Hepatocyte (in vitro differentiated cells): ENCODE measurements at regions not wholly inside any gene's neighbourhood (a gene's known extent, or its start where the extent isn't known, plus 50 kb on each side); places are given as distances from the start of the nearest gene placed in this dataset.
"Not testable (repeated sequence)": the region's sequence is repeated elsewhere in the genome, so short reads cannot be mapped to it uniquely, and the experiment has no call there.

Source experiments
- DNase-seq: peaks from one replicate; pipeline ENCODE4 v3.0.0-alpha.2; 2016; ENCODE audit warnings: low spot score
- H2AFZ ChIP-seq: fragments of 200-600 bp; sonication (generic); 2 replicates; pipeline ENCODE4 v1.6.0; 2016; ENCODE audit warnings: antibody characterized with exemption, mild to moderate bottlenecking
- H3K27ac ChIP-seq: fragments of 200-600 bp; sonication (generic); 2 replicates; pipeline ENCODE4 v1.5.1; 2016; ENCODE audit warnings: mild to moderate bottlenecking
- H3K27me3 ChIP-seq: fragments of 200-600 bp; sonication (generic); 2 replicates; pipeline ENCODE4 v1.6.1; 2016
- H3K36me3 ChIP-seq: fragments of 200-600 bp; sonication (generic); replicated peaks from 2 replicates; pipeline ENCODE4 v1.5.1; 2016; ENCODE audit warnings: low read depth; ENCODE audit not compliant: insufficient read depth
- H3K4me1 ChIP-seq: fragments of 200-600 bp; sonication (generic); 2 replicates; pipeline ENCODE4 v1.5.1; 2016; ENCODE audit warnings: mild to moderate bottlenecking, moderate library complexity; ENCODE audit not compliant: insufficient read depth
- H3K4me2 ChIP-seq: fragments of 200-600 bp; sonication (generic); 2 replicates; pipeline ENCODE4 v1.6.0; 2016
- H3K4me3 ChIP-seq: fragments of 200-600 bp; sonication (generic); 2 replicates; pipeline ENCODE4 v1.5.1; 2016; ENCODE audit warnings: mild to moderate bottlenecking
- H3K79me2 ChIP-seq: fragments of 200-600 bp; sonication (generic); 2 replicates; pipeline ENCODE4 v1.6.0; 2017; ENCODE audit warnings: mild to moderate bottlenecking
- H3K9me2 ChIP-seq: fragments of 200-600 bp; sonication (generic); replicated peaks from 2 replicates; pipeline ENCODE4 v1.6.0; 2017; ENCODE audit warnings: mild to moderate bottlenecking; ENCODE audit not compliant: insufficient read depth
- H3K9me3 ChIP-seq: fragments of 200-600 bp; sonication (generic); 2 replicates; pipeline ENCODE4 v1.5.1; 2016; ENCODE audit warnings: low read depth, mild to moderate bottlenecking
- H4K20me1 ChIP-seq: fragments of 200-600 bp; sonication (generic); 2 replicates; pipeline ENCODE4 v1.6.0; 2016; ENCODE audit warnings: mild to moderate bottlenecking; ENCODE audit not compliant: insufficient read depth, poor library complexity, severe bottlenecking
- EZH2 ChIP-seq: fragments of 200-600 bp; sonication (generic); IDR thresholded peaks from 2 replicates; pipeline ENCODE4 v1.6.1; 2016; ENCODE audit warnings: antibody characterized with exemption, mild to moderate bottlenecking, borderline replicate concordance
- EZH2phosphoT487 ChIP-seq: fragments of 200-600 bp; sonication (generic); IDR thresholded peaks from one replicate; pipeline ENCODE4 v1.6.1; 2018; ENCODE audit warnings: antibody characterized with exemption, mild to moderate bottlenecking, low read depth, moderate library complexity; ENCODE audit not compliant: unreplicated experiment, severe bottlenecking
- WGBS: methylation state at CpG from one replicate; pipeline ENCODE4 v1.1.6; 2016; ENCODE audit warnings: low lambda C conversion rate; ENCODE audit errors: missing lambda C conversion rate; 5-methylcytosine and 5-hydroxymethylcytosine counted together
- TF ChIP-seq, protein P1 (sequence below): fragments of 200-600 bp; sonication (generic); IDR thresholded peaks from 2 replicates; pipeline ENCODE4 v1.5.1; 2016; ENCODE audit warnings: antibody characterized with exemption, mild to moderate bottlenecking; ENCODE audit not compliant: poor library complexity

- Histone ChIP-seq H3K27ac (no peak overlapping the region), H2AFZ (no peak overlapping the region), H3K9me3 (no peaks in the 10 kb centered on the region), H3K79me2 (no peaks in the 10 kb centered on the region), H3K4me3 (no peak overlapping the region), H3K4me1 (no peaks in the 10 kb centered on the region), H3K9me2 (no peaks in the 10 kb centered on the region), H3K4me2 (no peak overlapping the region), H4K20me1 (no peaks in the 10 kb centered on the region), H3K27me3 (no peaks in the 10 kb centered on the region), H3K36me3 (no peaks in the 10 kb centered on the region)
- no peak for DNase-seq
- TF ChIP-seq EZH2phosphoT487 (no peak), EZH2 (no peak)
- TF ChIP-seq, protein P1, sequence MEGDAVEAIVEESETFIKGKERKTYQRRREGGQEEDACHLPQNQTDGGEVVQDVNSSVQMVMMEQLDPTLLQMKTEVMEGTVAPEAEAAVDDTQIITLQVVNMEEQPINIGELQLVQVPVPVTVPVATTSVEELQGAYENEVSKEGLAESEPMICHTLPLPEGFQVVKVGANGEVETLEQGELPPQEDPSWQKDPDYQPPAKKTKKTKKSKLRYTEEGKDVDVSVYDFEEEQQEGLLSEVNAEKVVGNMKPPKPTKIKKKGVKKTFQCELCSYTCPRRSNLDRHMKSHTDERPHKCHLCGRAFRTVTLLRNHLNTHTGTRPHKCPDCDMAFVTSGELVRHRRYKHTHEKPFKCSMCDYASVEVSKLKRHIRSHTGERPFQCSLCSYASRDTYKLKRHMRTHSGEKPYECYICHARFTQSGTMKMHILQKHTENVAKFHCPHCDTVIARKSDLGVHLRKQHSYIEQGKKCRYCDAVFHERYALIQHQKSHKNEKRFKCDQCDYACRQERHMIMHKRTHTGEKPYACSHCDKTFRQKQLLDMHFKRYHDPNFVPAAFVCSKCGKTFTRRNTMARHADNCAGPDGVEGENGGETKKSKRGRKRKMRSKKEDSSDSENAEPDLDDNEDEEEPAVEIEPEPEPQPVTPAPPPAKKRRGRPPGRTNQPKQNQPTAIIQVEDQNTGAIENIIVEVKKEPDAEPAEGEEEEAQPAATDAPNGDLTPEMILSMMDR: no peak
- WGBS: 59% methylated on average over 4 of the region's 4 CpGs
These were observed 414.1 kb upstream of the FKBP1C start for GRCh38 chr6:62797190-62797589.

DNA sequence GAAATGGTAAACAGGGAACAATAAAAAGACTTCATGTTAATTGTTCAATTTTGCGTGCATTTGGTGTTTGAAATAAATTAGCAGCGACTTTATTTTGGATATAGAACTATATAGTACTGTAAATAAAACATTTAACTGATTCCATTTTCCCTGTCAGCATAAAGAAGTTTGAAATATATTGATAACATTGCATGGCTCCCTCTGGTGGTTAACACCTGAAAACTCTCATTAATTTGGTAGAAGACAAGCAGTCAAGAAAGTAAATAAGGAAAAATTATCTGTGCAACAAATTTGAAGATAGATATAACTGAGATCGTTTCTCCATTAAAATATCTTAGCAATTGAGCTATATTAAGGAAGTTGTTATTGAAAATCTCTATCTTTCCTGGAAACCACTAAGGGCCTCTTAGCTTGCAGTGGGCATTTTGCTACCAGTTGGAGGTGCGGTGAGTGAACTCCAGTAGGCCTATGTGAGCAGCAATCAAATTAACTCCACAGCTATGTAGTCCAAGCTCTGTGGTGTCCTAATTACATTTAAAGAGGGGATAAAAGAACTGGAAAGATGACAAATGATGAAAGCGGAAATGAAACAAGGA, 435.7 kb upstream of the FKBP1C start:
- Histone ChIP-seq H3K27ac (no peak overlapping the region), H3K27me3 (no peaks in the 10 kb centered on the region), H4K20me1 (no peaks in the 10 kb centered on the region), H3K79me2 (no peaks in the 10 kb centered on the region), H3K4me2 (no peak overlapping the region), H3K4me3 (no peak overlapping the region), H3K36me3 (no peaks in the 10 kb centered on the region), H3K4me1 (no peaks in the 10 kb centered on the region), H3K9me3 (no peaks in the 10 kb centered on the region), H2AFZ (no peak overlapping the region), H3K9me2 (no peaks in the 10 kb centered on the region)
- WGBS: 48% methylated on average over 5 of the region's 5 CpGs
- peak; percentile 51 for DNase-seq
- TF ChIP-seq EZH2 (no peak), EZH2phosphoT487 (no peak)
- TF ChIP-seq, protein P1: peak; percentile 71

- not testable (repeated sequence) for H3K9me3 ChIP-seq, H3K9me2 ChIP-seq, H3K27me3 ChIP-seq, DNase-seq, H2AFZ ChIP-seq, H3K27ac ChIP-seq, H3K4me1 ChIP-seq, H3K4me3 ChIP-seq, H4K20me1 ChIP-seq, H3K4me2 ChIP-seq, H3K79me2 ChIP-seq, H3K36me3 ChIP-seq
- WGBS: 60% methylated on average over 5 of the region's 5 CpGs
These were observed 445.1 kb upstream of the FKBP1C start for GRCh38 chr6:62766174-62766573.

GRCh38 chr6:62764841-62765240, 446.4 kb upstream of the FKBP1C start:
- no peaks in the 10 kb centered on the region for H3K4me1 ChIP-seq
- no peak overlapping the region for H3K27ac ChIP-seq
- H3K79me2 ChIP-seq: no peaks in the 10 kb centered on the region
- H2AFZ ChIP-seq: no peak overlapping the region
- H3K36me3 ChIP-seq: no peaks in the 10 kb centered on the region
- DNase-seq: no peak
- no peak overlapping the region for H3K4me2 ChIP-seq
- H3K27me3 ChIP-seq: no peaks in the 10 kb centered on the region
- H3K9me2 ChIP-seq: no peaks in the 10 kb centered on the region
- TF ChIP-seq EZH2phosphoT487: no peak
- TF ChIP-seq EZH2: no peak
- TF ChIP-seq, protein P1: no peak
- 84% methylated on average over 3 of the region's 3 CpGs for WGBS
- no peaks in the 10 kb centered on the region for H4K20me1 ChIP-seq
- H3K4me3 ChIP-seq: no peak overlapping the region
- no peaks in the 10 kb centered on the region for H3K9me3 ChIP-seq
